ENCODE measurements at regions not wholly inside any gene's neighbourhood (a gene's known extent, or its start where the extent isn't known, plus 50 kb on each side); places are given as distances from the start of the nearest gene placed in this dataset.

DNA sequence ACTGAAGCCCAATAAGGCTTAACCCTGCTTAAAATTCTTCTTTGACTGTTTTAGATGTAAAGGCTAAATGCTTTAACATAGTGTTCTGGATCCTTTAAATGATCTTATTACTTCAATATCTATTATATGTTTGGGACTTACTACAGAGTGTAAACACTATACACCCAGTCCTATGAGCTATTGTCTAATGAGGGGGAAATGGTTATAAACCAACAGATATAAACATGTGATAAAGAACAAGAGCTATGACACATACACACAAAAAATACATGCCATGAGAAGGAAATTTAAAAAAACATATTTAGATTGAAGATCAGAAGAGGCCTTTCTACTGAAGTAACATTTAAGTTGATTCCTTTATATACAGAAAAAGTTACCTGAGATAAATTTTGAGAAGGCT, 505.1 kb downstream of the FOXG1 start:
- H3K4me3 Mint-ChIP-seq = no peak overlapping the region
- H3K27ac Mint-ChIP-seq = no peak overlapping the region
- CTCF ChIA-PET = no interaction called here
- H3K36me3 Mint-ChIP-seq (ENCODE audit: low read depth) = no peaks in the 10 kb centered on the region
- H3K27me3 Mint-ChIP-seq = no peaks in the 10 kb centered on the region
- no peak for DNase-seq
- H3K9me3 Mint-ChIP-seq = peaks cover 3% of the 10 kb centered on the region
- POLR2A ChIA-PET = no interaction called here
- no peaks in the 10 kb centered on the region for H3K4me1 Mint-ChIP-seq
- TF ChIP-seq, protein P1, sequence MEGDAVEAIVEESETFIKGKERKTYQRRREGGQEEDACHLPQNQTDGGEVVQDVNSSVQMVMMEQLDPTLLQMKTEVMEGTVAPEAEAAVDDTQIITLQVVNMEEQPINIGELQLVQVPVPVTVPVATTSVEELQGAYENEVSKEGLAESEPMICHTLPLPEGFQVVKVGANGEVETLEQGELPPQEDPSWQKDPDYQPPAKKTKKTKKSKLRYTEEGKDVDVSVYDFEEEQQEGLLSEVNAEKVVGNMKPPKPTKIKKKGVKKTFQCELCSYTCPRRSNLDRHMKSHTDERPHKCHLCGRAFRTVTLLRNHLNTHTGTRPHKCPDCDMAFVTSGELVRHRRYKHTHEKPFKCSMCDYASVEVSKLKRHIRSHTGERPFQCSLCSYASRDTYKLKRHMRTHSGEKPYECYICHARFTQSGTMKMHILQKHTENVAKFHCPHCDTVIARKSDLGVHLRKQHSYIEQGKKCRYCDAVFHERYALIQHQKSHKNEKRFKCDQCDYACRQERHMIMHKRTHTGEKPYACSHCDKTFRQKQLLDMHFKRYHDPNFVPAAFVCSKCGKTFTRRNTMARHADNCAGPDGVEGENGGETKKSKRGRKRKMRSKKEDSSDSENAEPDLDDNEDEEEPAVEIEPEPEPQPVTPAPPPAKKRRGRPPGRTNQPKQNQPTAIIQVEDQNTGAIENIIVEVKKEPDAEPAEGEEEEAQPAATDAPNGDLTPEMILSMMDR (IDR thresholded peaks at IDR 0.05) = no peak
- no peak for ATAC-seq (ENCODE audit: low read depth)
- intact Hi-C loops (cut with micrococcal nuclease) = no loop called here

DNA sequence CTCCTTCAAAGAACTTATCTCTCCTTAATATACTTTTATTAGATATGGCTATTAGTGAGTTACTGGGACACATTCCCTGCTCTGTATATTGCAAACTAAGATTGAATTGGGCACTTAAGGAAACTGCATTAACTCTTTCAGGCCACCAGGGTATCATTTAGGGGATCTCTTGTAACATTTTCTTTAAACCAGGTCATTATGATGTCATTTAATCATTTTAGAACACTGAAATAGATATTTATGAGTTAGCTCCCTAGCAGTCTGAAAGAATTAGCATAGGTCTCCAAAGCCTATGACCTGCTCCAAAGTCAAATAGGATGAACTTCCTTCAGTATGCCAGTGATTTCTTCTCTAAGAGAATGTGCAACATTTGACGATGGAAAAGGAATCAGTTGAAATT, 506.9 kb downstream of the FOXG1 start:
- ATAC-seq (ENCODE audit: low read depth) (no peak), DNase-seq (no peak)
- H3K9me3 Mint-ChIP-seq = peaks cover 3% of the 10 kb centered on the region
- POLR2A ChIA-PET = no interaction called here
- no peak overlapping the region for H3K27ac Mint-ChIP-seq
- H3K4me1 Mint-ChIP-seq = no peaks in the 10 kb centered on the region
- intact Hi-C loops (cut with micrococcal nuclease) = no loop called here
- no peaks in the 10 kb centered on the region for H3K36me3 Mint-ChIP-seq (ENCODE audit: low read depth)
- CTCF ChIA-PET = no interaction called here
- TF ChIP-seq, protein P1 (IDR thresholded peaks at IDR 0.05) = no peak
- H3K27me3 Mint-ChIP-seq = no peaks in the 10 kb centered on the region
- no peak overlapping the region for H3K4me3 Mint-ChIP-seq

DNA sequence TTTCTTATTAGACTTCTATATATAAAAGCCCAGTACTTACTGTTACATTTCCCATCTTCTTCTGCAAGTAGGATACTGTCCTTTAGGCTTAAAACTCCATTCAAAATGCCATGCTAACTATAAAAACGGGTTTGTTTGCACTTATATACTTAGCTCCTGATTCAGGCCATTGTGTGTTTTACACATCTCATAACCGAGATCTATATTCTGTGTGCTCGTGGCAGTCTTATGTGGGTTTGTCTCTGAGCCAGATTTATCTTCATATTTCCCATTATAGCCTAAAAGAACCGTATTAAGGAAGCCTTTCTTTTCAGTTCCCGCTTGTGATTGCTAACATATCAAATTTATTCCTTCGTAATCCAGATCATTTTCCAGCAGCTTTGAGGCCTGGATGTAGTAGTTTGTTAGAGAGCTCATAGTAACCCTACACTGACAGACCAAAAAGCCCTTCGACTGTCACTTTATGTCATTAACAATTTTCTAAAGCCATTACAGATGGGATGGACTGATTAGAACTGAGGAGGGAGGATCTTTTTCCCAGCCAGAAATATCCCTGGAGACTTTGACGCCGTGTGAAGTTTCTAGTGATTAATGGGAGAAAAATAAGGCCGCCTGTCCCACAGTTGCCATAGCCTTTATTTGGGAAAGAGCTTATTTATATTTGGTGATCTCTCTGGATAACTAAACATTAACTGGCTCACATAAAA, 508.5 kb downstream of the FOXG1 start:
- DNase-seq (no peak), ATAC-seq (ENCODE audit: low read depth) (no peak)
- ChIA-PET CTCF (no interaction called here), POLR2A (no interaction called here)
- intact Hi-C loops (cut with micrococcal nuclease) = no loop called here
- TF ChIP-seq, protein P1 (IDR thresholded peaks at IDR 0.05) = no peak
- H3K4me1 Mint-ChIP-seq = no peaks in the 10 kb centered on the region
- peaks cover 3% of the 10 kb centered on the region for H3K9me3 Mint-ChIP-seq
- H3K4me3 Mint-ChIP-seq = no peak overlapping the region
- H3K27me3 Mint-ChIP-seq = no peaks in the 10 kb centered on the region
- H3K27ac Mint-ChIP-seq = no peak overlapping the region
- no peaks in the 10 kb centered on the region for H3K36me3 Mint-ChIP-seq (ENCODE audit: low read depth)

DNA sequence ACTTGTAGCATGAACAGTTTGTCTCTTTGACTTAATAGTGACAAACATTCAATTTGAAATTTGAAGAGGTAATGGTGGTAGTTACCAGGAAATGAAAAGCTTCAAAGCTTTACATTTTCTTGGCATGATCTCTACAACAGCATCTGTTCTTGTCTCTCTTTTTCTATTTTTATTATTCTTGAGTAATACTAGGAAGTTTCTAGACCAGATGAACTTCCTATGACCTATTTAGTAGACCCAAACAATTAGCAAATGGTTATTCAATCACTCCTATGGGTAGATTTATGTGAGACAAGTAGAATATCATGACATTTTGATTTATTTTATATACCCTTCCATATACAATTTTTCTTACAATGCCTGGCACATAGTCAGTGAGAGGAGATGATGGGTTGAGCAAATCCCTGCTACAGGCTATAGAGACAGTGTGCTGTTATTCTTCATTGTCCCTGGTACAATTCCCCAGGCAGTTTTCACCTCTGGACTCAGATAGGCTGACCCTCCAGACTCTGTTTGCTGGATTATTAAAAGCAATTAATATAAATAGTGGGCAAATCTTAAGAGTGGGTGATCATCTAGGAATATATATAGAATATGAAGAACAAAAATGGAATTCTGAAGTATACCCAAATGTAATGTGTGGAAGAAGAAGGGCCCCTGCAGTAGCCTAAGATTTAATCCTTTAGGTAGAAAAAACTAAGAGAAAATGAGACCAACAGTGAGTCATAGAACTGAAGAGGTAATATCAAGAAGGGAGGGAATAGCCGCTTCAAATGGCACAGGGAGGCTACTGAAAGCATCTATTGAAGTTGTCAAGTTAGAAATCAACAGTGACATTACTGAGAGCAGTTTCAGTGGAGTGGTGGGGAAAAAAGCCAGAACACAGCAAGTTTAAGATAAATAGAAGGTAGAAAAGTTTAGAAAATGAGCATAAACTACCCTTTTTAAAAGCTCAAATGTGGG, 512.0 kb downstream of the FOXG1 start:
- Mint-ChIP-seq H3K27ac (no peak overlapping the region), H3K9me3 (peaks cover 3% of the 10 kb centered on the region), H3K36me3 (ENCODE audit: low read depth) (no peaks in the 10 kb centered on the region), H3K4me3 (no peak overlapping the region), H3K4me1 (no peaks in the 10 kb centered on the region), H3K27me3 (no peaks in the 10 kb centered on the region)
- ChIA-PET POLR2A (no interaction called here), CTCF (no interaction called here)
- ATAC-seq (ENCODE audit: low read depth) (no peak), DNase-seq (no peak)
- intact Hi-C loops (cut with micrococcal nuclease) = no loop called here
- TF ChIP-seq, protein P1 (IDR thresholded peaks at IDR 0.05) = no peak

DNA sequence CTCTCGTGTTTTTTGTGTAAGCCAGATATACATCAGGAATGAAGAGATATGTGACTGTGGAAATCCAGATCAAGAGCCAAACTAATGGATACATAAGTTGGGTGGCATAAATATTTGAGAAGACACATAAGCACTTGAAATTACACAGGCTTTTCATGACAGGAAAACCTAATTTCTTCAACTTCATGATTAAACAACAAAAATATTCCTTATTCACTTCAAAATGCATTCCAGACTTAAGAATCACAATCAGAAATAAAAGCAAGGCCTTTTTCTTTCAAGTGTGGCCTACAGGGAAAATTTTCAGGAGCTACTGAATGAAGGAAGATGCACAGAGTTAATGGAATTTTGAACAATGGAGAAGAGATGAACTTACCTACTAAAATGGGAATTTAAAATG, 515.6 kb downstream of the FOXG1 start:
- no peak overlapping the region for H3K4me3 Mint-ChIP-seq
- no peak overlapping the region for H3K27ac Mint-ChIP-seq
- no peaks in the 10 kb centered on the region for H3K36me3 Mint-ChIP-seq (ENCODE audit: low read depth)
- ChIA-PET POLR2A (no interaction called here), CTCF (no interaction called here)
- H3K27me3 Mint-ChIP-seq = no peaks in the 10 kb centered on the region
- no peaks in the 10 kb centered on the region for H3K4me1 Mint-ChIP-seq
- TF ChIP-seq, protein P1 (IDR thresholded peaks at IDR 0.05) = no peak
- DNase-seq (no peak), ATAC-seq (ENCODE audit: low read depth) (no peak)
- intact Hi-C loops (cut with micrococcal nuclease) = no loop called here
- no peaks in the 10 kb centered on the region for H3K9me3 Mint-ChIP-seq

Data from activated B cell treated with CpG ODN at 0.5 μM for 24 hours (primary cell).